ENCODE measurements at regions not wholly inside any gene's neighbourhood (a gene's known extent, or its start where the extent isn't known, plus 50 kb on each side); places are given as distances from the start of the nearest gene placed in this dataset. TPM values are rescaled to one million over a fixed set of nuclear protein-coding genes. Genes with fewer than 3 reads are reported as not detected.

- DNase-seq (ENCODE audit: low read depth) = no peak
- ChIA-PET POLR2A (no interaction called here), CTCF (no interaction called here)
- Histone ChIP-seq H3K27me3 (ENCODE audit: control insufficient read depth, insufficient read depth, low read length) (0 out of 2 replicates have a peak, but pooled peaks cover 1% of the 10 kb centered on the region), H3K36me3 (ENCODE audit: control insufficient read depth, insufficient read depth, low read length) (no peaks in the 10 kb centered on the region), H3K4me3 (ENCODE audit: low read depth, low read length) (no peak overlapping the region)
- TF ChIP-seq CTCF (IDR thresholded peaks at IDR 0.05; ENCODE audit: insufficient read depth, low read depth, low read length) = no peak
Measured at GRCh38 chr17:6177941-6178694, 107.9 kb downstream of the WSCD1 start.

Small RNA genes lying in the stretch of these regions (small RNA-seq; reads per million reads assigned to genes)
- not detected for gene RNU6-1264P (ENCODE audit: insufficient read length, low read depth, low replicate concordance)

Data from BJ (cell line).